Upper lobe of right lung (tissue), 1 donor: ENCODE measurements at regions not wholly inside any gene's neighbourhood (a gene's known extent, or its start where the extent isn't known, plus 50 kb on each side); places are given as distances from the start of the nearest gene placed in this dataset.

ENCODE experiments used
- ATAC-seq: fragments of 200-7000 bp; cut with Tn5 transposase; one replicate; pipeline ENCODE4 v1.9.1; 2020; ENCODE audit warnings: mild to moderate bottlenecking, moderate library complexity
- DNase-seq: peaks from one replicate; pipeline ENCODE4 v3.0.0-alpha.2; 2020
- H3K27ac ChIP-seq: fragments of 200-600 bp; one replicate; pipeline ENCODE4 v1.8.0; 2022
- H3K27me3 ChIP-seq: fragments of 200-600 bp; one replicate; pipeline ENCODE4 v1.8.0; 2022; ENCODE audit warnings: mild to moderate bottlenecking
- H3K36me3 ChIP-seq: fragments of 200-600 bp; one replicate; pipeline ENCODE4 v1.8.0; 2022
- H3K4me1 ChIP-seq: fragments of 200-600 bp; one replicate; pipeline ENCODE4 v1.8.0; 2022
- H3K4me3 ChIP-seq: fragments of 200-600 bp; one replicate; pipeline ENCODE4 v1.8.0; 2022; ENCODE audit warnings: mild to moderate bottlenecking
- H3K9me3 ChIP-seq: fragments of 200-600 bp; one replicate; pipeline ENCODE4 v1.8.0; 2022
- intact Hi-C: fragments of 100-400 bp; cut with DNase I; formaldehyde crosslinking; loops from one replicate; pipeline ENCODE4 v1.11.0; 2022
- TF ChIP-seq, protein P1 (sequence below): fragments of 200-600 bp; IDR thresholded peaks from one replicate; pipeline ENCODE4 v1.8.0; 2022; ENCODE audit warnings: antibody characterized with exemption
- donor health status: DM: no; HTN: yes; CAD: no; lungs with severe emphysema.

DNA sequence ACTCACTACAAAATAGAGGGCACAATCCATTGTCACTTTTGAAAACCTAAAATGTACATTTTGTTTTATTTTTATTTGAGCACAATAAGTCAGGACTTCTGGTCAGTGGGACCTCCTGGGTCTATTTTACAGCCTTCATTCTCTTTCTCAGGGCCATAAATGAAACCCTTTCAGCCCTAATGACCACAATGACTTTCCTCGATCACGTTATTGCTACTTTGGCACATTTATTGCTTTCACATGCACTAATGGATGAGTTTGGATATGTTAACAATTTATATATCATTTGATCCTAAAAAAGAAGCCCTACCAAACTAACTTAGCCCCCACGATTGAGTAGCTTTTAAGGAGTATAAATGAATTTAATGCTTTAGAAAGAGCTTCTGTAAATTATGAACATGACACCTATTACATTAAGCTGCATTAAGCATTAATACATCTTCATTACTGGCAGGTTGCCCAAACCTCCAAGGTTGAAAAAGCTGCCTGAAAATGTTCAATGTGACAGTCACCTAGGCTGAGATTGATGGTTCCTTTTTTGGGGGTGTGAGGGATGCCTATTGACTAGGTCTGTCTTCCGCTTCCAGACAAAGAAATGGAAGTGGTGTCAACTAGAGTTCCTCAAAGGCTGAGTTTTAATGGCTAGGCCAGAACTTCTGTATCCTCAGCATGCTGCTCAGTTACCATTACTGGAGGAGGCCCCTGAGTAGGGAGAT, 296.4 kb downstream of the GPAT3 start:
- no peak for ATAC-seq
- DNase-seq, result no peak
- Histone ChIP-seq H3K4me3 (no peak overlapping the region), H3K36me3 (no peaks in the 10 kb centered on the region), H3K4me1 (no peaks in the 10 kb centered on the region), H3K27ac (no peak overlapping the region), H3K27me3 (no peaks in the 10 kb centered on the region), H3K9me3 (no peaks in the 10 kb centered on the region)
- intact Hi-C loops, result no loop called here
- TF ChIP-seq, protein P1, sequence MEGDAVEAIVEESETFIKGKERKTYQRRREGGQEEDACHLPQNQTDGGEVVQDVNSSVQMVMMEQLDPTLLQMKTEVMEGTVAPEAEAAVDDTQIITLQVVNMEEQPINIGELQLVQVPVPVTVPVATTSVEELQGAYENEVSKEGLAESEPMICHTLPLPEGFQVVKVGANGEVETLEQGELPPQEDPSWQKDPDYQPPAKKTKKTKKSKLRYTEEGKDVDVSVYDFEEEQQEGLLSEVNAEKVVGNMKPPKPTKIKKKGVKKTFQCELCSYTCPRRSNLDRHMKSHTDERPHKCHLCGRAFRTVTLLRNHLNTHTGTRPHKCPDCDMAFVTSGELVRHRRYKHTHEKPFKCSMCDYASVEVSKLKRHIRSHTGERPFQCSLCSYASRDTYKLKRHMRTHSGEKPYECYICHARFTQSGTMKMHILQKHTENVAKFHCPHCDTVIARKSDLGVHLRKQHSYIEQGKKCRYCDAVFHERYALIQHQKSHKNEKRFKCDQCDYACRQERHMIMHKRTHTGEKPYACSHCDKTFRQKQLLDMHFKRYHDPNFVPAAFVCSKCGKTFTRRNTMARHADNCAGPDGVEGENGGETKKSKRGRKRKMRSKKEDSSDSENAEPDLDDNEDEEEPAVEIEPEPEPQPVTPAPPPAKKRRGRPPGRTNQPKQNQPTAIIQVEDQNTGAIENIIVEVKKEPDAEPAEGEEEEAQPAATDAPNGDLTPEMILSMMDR, result no peak

DNA sequence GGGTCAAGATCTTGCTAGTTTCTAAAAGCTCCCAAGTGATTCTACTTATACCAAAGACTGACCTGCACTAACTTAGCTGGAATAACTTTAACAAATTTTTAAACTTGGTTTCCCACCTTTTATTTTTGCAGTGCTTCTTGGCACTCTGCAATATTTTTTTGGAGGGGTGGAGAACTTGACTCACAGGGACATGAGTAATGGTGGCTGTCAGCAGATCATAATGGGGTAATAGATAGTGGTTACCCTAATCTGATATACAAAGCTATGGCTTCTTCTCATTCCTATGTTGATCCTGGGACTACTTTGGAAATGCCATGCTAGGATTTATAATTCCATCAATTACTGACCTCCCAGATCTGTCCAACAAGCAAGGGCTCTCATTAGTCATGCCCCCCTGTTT, 295.7 kb downstream of the GPAT3 start:
- DNase-seq, result no peak
- no peak overlapping the region for H3K4me3 ChIP-seq
- no peaks in the 10 kb centered on the region for H3K27me3 ChIP-seq
- H3K27ac ChIP-seq, result no peak overlapping the region
- no peaks in the 10 kb centered on the region for H3K9me3 ChIP-seq
- H3K36me3 ChIP-seq, result no peaks in the 10 kb centered on the region
- TF ChIP-seq, protein P1, result no peak
- ATAC-seq, result no peak
- H3K4me1 ChIP-seq, result no peaks in the 10 kb centered on the region
- intact Hi-C loops, result no loop called here

DNA sequence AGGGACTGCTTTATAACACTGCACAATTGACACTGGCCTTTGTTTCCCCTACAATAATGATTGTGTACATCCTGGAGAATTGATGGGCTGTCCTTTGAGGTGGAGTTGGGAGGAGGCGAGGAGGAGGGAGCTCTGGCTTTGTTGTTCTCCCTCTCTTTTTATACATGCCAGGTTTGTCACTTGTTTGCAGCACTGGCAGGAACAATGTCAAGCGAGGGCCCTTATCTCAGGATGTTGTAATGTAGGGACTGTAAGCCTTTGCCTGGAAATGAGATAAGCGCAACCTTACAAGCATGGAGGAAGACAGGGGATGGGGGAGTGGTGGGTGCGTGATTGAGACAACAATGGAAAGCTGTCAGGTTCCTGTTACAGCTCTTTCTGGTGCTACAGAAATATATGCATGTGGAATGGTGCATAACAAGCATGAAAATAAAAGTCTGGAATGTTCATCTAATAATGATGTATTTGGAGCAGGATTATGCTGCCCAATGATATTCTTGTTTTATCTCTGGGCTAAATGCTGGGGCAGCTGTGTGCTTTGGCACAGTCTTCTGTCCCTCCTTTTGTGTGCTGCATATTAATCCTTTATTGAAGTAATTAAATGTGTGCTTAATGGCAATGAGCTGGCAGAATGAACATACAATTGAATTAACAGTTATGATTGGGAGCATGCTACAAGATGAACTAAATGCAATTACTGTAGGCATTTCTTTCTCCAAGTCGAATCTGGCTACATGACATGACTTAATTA, 294.4 kb downstream of the GPAT3 start:
- intact Hi-C loops, result no loop called here
- ATAC-seq, result peak; percentile 40
- TF ChIP-seq, protein P1, result no peak
- Histone ChIP-seq H3K27me3 (no peaks in the 10 kb centered on the region), H3K4me3 (no peak overlapping the region), H3K9me3 (no peaks in the 10 kb centered on the region), H3K4me1 (no peaks in the 10 kb centered on the region), H3K36me3 (no peaks in the 10 kb centered on the region), H3K27ac (no peak overlapping the region)
- DNase-seq, result no peak

DNA sequence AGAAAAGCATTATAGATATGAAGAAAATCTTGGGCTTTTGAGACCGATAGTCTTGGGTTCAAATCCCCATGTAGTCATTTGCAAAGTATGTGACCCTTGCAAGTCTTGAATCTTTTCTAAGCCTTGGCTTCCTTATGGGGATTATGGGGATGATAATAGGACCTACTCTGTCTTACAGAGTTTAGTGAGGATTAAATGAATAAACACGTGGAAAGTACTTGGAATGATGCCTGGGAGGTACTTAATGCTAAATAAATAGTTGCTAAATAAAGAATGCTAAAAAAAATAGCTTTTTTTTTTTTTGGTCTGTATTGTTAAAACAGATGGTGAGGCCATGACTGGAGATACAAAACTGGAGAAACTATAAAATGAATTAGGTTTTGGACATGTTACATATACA, 292.7 kb downstream of the GPAT3 start:
- Histone ChIP-seq H3K4me1 (no peaks in the 10 kb centered on the region), H3K36me3 (no peaks in the 10 kb centered on the region), H3K27ac (no peak overlapping the region), H3K4me3 (no peak overlapping the region), H3K9me3 (no peaks in the 10 kb centered on the region), H3K27me3 (no peaks in the 10 kb centered on the region)
- intact Hi-C loops, result no loop called here
- TF ChIP-seq, protein P1, result no peak
- ATAC-seq (no peak), DNase-seq (no peak)

DNA sequence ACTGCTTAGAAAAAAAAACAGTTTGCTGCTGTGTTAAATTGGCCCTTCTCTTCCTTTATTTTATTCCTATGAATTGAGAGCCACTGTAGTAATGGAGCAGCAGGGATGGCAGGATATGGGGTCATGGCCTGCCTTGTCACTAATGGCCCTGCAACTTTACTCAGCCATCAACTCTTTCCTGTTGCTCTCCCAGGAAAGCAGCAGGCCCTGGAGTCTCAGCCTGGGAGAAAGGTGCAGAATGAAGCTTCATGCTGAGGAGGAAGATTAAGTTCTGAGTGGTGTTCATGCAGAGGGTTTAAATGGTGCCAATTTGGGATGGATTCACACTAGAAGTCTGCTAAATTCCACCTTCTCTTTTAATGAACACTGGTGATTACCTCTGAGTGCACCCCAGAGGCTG, 285.6 kb downstream of the GPAT3 start:
- H3K27me3 ChIP-seq, result no peaks in the 10 kb centered on the region
- DNase-seq (no peak), ATAC-seq (no peak)
- no peak overlapping the region for H3K27ac ChIP-seq
- peaks cover 7% of the 10 kb centered on the region for H3K9me3 ChIP-seq
- intact Hi-C loops, result no loop called here
- H3K4me3 ChIP-seq, result no peak overlapping the region
- TF ChIP-seq, protein P1, result no peak
- no peaks in the 10 kb centered on the region for H3K36me3 ChIP-seq
- no peaks in the 10 kb centered on the region for H3K4me1 ChIP-seq
